ENCODE measurements at regions not wholly inside any gene's neighbourhood (a gene's known extent, or its start where the extent isn't known, plus 50 kb on each side); places are given as distances from the start of the nearest gene placed in this dataset.

DNA sequence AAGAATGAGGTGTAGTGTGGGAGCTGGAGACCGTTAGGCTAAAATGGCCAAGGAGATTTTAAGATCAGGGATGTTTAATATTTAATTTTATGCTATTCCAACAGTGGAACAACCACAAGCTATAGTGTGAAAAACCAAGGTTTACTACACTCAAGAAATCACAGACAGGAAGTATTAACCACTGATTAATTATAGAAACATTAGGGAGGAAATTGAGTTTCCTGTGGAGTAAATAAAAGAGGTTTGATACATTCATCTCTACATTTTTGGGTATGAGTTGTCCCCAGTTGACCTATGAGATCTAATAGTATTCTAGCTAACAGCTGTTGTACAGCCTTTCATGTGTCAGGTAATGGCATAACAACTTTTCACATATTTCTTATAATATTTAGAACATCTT lies 103.7 kb upstream of the MPDZ start:
- no peak for DNase-seq (ENCODE audit: low read depth in 4 of 4, low spot score in 2 of 4)

DNA sequence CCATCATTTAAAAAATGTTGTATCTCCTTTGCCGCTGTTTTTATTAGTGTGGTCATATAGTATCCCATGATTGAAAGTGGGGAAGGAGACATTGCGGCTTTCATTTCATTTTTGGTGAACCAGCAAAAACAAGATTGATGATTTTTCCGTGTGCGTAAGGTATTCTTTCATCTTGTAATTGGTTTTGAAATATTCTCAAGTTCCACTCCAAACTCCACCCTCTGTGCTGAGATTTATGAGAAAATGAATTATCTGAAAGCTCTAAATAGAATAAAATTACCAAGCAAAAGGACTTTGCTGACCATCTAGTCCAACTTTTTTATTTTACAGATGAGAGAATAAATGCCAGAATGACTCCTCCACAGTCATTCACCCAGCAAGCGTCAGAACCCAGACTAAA lies 103.1 kb upstream of the MPDZ start:
- no peak for DNase-seq (ENCODE audit: low read depth in 4 of 4, low spot score in 2 of 4)

DNA sequence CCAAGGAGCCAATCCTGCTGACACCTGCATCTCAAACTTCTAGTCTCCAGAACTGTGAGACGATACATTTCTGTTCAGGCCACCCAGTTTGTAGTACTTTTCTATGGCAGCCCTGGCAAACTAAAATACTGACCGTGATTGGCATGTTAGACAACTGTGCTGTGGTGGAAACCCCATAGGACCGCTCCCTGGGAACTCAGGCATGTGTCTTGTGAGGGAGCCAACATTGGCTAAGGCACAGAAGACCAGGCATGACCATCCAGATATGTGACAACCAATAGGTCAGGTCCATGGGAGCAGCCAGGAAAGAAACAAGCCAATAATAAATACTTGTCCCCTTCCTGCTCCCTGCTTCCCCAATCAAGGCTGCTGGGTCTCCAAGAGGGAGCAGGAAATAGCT lies 101.4 kb upstream of the MPDZ start:
- DNase-seq (ENCODE audit: low read depth in 4 of 4, low spot score in 2 of 4): no peak

DNA sequence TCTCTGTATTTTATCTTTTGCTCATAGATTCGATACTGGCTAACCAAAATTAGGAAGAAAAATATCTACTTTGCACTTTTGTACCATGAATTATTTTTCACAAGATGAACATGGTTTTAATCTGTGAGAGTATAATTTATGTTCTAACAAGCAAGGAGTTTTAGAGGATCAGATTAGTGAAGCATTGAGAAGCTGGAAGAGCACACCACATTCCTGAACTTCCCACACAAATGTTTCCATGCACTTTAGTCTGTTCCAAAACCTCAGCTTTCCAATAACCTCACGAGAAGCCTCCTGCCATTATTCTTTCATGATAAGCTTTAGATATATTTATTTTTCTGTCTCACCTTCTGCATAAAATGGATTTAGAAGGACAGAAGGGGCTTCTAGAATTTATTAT lies 98.7 kb upstream of the MPDZ start:
- no peak for DNase-seq (ENCODE audit: low read depth in 4 of 4, low spot score in 2 of 4)

DNA sequence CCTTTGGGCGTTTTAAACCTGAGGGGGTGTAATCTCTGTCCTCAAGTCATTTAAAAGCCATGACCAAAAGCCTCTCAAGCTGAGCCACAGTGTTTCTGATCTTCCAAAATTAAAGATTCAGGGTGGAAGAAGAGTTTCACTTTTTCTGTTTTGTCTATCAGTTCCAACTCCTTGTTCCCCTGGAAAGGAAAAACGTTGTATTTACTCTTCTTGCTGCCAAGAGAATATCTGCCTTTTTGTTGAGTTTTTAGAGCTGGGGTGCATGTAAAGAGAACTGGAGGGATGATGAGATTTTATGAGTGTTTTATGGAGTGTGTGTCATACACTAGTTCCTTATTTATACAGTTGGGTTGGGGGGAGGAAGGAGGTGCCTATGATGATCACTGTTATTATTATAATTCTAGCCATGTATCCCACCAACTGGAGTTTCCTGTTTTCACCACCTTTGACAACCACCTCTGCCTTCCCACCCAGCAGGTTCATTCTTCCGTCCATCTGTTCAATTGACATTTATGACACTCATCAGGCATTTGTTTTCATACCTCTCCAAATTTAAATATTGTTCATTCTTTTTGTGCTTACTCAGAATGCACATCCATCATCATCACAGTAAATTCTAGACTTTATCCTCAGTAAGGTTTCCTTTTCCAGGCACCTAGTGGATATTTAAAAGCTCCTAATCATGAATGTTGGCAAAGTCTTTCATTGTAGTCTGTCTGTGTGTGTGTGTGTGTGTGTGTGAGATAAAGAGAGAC lies 97.9 kb upstream of the MPDZ start:
- DNase-seq (ENCODE audit: low read depth in 4 of 4, low spot score in 2 of 4): no peak

DNA sequence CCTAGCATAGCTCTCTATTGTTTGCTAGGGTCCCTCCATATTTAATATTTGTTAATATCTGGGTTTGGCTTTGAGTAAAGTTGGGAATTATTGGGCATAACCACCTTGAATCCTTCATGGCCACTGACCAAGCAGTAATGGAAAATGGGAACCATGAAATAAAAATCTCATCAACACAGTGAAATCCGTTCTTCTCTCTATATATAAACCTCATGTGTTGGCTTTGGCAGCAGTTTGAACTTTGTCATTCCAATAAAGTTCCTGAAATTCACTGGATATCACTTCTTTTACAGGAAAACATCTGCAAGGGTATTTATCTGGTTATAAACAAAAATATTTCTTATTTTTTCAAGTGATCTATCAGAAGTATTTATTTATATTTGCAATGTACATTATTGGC lies 93.0 kb upstream of the MPDZ start:
- DNase-seq (ENCODE audit: low read depth in 4 of 4, low spot score in 2 of 4): no peak

DNA sequence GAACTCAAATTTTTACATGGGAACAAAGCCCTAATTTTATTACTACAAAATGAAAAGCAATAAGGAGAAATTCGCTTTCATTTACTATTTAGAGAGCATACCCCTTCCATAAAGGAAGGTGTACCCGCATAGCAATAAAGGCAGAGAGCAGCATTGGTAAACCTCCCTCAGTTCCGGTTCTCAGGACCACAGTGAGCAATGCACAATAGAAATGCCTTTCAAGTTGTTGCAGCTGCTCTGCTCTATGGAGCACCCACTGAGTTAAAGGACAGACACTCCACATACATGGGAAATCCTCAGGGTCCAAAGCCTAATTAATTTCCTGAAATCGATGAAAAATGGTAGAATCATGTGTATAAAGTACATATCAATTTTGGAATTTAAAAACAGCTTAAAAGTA lies 89.9 kb upstream of the MPDZ start:
- DNase-seq (ENCODE audit: low read depth in 4 of 4, low spot score in 2 of 4): no peak

DNA sequence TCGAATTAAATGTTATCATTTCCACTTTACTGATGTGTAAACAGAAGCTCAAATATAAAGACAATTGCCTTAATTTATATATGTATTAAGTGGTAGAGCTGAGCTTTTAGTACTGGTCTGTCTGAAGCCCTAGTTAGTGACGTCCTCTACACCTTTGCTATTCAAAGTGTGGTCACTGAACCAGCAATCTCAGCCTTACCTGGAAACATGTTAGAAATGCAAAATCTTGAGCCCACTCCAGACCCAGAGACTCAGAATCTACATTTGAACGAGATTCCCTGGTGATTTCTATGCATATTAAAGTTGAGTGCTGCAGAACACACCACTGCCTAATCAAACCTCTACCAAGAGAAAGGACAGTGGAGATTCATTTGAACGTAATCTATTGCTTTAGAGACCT lies 88.3 kb upstream of the MPDZ start:
- DNase-seq (ENCODE audit: low read depth in 4 of 4, low spot score in 2 of 4): no peak

DNA sequence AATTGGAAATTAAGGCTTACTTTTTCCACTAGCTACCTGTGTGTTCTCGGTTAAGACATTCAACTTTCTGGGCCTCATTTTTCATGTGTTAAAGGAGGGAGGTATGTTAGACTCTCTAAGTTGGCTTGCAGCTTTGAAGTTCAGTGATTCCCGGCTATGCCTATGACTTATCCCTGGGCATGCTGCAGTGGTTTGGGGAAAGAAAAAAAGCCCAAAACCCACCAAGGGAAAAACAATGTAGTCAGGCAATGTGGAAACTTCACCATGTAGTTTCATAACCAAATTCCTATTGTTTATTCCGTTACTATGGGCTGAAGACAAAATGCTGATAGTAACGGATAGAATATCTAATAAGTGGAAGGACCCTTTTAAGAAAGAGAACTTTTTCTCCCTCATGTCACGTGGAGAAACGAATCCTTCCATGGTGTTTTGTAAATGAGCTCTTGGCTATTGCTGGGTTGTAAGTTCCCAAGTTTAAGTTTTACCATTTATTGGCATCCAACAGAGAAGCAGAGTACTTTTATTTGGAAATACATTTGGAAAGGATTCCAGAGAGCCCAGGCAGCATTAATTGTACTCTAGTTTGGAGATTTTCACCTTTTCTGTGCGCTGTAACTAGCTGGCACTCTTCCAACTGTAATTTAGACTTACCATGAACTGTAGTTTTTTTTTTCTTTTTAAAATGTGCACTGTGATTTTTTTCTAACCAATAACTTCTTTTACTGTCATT lies 84.9 kb upstream of the MPDZ start:
- DNase-seq (ENCODE audit: low read depth in 4 of 4, low spot score in 2 of 4): no peak

DNA sequence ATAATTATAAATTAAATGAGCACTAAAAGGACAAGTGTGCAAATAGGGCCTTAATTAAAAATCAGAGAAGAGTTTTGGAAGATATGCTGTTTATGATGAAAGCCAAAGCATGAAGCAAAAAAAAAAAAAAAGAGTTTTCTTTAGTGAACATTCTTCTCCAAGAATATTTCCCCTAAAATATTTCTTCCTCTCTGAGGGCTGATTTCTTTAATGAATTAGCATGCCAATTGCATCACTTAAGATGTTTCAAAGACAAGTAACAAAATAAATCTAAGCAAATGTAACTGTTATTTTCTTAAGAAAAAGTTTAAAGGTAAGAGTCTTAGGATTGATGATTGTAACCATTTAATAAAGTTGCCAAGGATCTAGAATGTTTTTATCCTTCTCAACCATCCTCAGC lies 81.6 kb upstream of the MPDZ start:
- DNase-seq (ENCODE audit: low read depth in 4 of 4, low spot score in 2 of 4): no peak

DNA sequence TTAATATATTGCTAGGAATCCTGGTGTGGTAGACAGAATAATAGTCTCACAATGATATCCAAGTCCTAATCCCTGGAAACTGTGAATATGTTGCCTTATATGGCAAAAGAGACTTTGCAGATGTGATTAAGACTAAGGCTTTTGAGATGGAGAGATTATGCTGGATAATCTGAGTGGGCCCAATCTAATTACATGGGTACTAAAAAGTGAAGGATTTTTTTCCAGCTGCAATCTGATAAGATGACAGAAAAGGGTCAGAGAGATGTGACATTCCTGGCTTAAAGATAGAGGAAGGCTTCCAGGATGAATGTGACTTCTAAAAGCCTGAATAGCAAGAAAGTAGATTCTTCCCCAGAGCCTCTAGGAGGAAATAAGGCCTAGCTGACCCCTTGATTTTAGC lies 80.7 kb upstream of the MPDZ start:
- DNase-seq (ENCODE audit: low read depth in 4 of 4, low spot score in 2 of 4): no peak

DNA sequence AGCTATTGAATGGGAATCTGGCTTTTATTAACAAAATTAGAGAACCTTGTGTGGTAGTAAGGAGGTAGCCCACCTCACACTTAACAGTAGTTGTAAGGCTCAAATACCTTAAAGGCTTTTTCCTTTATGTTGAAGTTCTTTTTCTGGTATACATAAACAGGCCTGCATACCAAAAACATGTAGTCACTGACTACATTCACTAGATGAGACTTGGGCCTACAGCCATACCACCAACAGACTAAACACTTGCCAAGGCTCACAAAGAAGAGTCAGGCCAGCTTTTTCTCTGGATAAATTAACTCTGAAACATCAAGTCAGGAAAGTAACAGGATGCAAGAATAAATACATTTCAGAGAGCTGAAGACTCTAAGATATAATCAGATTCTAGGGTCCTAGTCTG lies 78.6 kb upstream of the MPDZ start:
- no peak for DNase-seq (ENCODE audit: low read depth in 4 of 4, low spot score in 2 of 4)

DNA sequence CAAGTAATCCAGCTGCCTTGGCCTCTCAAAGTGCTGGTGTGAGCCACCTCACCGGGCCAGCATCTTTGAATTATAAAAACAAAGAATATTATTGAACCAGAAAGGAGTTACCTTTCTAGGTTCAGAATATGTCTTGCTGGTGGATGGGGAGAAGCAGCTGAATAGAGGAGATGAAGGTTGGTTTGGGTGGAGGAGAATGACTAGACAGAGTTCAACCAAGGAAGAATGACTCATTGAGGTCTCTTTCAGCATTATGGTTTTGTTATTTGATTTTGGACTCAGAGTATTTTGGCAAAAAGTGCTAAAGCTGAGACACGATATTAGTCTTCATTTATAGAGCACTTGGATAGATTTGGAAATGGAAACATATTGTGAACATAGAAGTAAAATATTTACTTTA lies 75.2 kb upstream of the MPDZ start:
- DNase-seq (ENCODE audit: low read depth in 4 of 4, low spot score in 2 of 4): no peak

DNA sequence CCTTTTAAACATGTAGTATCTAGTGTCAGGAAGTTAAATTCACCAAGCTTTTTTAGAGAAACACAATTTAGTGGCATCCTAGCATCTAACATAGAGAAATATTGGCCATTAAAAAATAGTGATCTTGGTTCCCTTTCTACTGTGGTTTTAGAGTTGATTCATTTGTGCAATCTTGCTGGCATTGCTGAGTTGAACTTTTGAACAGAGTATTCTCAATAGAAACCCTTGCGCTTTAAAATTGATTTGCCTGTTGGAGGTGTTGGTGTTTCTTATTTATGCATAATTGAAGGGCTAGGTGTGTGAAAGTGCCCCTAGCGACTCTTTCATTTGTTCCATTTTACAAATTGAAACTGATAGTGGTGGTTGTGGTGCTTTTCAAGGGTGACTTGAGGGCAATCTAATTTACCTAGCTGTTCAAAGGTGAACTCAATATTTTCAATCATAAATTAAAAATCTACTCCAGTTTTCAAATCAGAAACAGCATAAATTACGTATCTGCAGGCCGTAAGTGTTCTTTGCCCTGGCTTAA lies 73.0 kb upstream of the MPDZ start:
- DNase-seq (ENCODE audit: low read depth in 4 of 4, low spot score in 2 of 4): no peak

DNA sequence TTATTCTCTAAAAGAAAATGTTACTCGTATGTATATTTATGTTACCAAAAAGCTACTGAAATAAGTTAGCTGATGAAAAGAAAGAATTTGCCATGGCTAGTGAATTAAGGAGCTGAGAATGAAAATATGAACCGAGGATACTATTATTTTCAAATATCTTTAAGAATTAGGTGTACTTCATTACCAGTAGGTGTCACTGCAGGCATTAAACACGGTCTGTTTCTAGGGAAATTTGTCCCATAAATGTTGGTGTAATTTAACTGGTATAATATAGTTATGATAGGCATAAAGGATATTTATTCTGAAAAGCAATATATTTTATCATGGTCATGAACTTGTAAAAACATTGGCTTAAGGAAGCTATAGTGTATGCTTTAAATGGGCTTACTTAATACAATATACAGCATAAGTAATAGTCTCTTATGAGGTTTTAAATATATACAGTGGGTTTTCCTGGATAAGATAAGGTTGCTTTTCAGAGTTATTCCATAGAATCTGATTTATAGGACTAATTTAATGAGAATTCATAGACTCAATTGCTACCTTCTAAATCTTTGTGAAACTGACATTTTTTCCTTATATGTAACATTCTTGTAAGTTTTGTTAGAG lies 72.4 kb upstream of the MPDZ start:
- peak in 3 of 4 donors; percentile 5 to 24 (median 15) for DNase-seq (ENCODE audit: low read depth in 4 of 4, low spot score in 2 of 4)

DNA sequence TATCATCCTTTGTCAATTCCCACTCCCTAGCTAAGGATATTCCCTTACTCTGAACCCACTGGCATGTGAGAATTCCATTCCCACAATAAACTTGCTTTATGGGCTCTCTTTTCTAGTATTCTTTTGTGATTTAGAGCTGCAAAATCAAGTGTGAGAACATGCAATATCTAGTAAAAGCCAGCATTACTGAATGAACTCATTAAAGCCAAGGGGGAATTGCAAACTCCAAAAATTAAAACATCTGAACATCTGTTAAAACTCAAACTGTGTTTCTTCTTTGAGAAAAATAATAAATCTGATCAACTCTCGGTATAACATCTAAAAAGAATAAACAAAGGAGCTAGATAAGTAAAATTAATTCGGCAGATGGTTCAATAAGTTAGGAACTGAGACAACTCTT lies 53.1 kb upstream of the MPDZ start:
- DNase-seq (ENCODE audit: low read depth in 4 of 4, low spot score in 2 of 4): peak in 2 of 4 donors; percentile 9

DNA sequence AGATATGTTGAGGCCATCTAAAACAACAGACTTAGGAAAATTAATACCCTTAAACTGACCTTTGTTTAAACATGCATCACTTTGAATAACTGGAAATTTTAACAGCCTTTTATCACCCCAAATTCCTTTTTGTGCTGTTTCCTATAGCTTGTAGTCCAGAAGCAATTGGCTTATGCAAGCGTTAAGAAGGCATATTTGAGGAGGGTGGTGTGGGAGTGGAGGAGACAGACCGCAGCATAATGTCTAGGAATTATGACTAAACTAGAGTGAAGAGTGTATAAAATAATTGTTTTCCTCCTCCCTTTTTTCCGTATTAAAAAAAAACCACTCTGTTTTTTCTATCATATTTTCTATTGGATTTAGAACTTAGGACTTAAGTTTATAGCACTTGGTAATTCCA lies 51.8 kb upstream of the MPDZ start:
- DNase-seq (ENCODE audit: low read depth in 4 of 4, low spot score in 2 of 4): no peak

DNA sequence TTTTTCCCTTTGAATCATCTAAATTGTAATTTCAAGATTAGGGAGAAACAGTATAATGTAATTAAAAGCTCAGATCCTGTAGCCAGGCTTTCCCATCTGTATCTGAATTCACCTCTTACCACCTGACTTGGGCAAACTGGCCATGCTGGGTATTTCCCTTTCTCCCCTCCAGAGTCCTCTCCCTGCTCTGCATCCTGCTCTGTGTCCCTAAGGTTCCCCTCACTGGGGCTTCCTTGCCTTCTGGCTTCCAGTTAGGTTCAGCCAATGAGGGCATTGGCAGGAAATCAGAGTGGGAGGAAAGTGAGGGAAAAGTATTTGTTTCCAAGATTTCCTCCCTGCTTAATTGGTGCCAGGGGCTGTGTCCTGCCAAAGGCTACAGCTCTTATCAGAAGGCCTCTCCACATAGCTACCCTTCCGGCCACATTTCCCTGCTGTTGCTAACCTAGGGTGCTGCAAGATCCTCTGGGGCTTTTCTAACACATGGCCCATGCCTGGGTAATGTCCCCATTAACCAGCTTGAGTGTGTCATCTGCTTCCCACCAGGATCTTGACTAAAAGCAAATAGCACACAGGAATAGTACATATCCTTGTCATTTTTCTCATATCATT lies 51.0 kb upstream of the MPDZ start:
- no peak for DNase-seq (ENCODE audit: low read depth in 4 of 4, low spot score in 2 of 4)
